ENCODE measurements at regions not wholly inside any gene's neighbourhood (a gene's known extent, or its start where the extent isn't known, plus 50 kb on each side); places are given as distances from the start of the nearest gene placed in this dataset.

DNA sequence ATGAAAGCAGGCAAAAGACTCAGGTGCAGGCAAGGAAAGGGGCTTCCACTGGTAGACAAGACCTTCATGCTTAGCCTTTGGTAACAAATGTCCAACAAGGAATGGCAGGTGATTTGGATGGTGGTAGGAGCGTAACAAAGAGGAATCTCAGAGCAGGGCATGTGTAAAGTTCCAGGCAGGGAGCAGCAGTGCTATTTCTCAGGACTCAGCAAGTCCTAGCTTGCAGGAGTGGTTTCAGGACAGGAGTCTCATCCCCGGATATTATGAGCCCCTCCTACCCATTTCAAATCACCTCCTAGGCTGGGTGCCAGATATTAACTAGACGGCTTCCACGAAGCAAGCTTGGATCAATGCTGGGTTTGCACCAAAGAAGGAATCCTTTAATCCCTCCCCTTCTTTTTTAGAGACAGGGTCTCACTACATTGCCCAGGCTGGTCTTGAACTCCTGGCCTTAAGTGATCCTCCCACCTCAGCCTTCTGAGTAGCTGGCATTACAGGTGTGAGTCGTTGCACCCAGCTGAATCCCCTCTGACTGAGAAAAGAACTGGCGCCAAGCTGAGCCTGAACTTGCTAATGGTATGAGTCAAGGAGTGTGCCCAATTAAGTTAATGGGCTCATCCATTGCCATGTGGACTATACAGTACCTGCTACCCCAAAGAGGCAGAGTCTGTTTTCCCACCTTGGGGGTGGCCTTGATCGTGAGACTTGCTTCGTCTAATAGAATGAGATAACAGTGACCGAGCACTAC lies 190.3 kb downstream of the ARL4C start:
- H3K27ac Mint-ChIP-seq = peak overlapping the region; percentile 9
- no peaks in the 10 kb centered on the region for H3K27me3 Mint-ChIP-seq (ENCODE audit: low read depth)
- no peak overlapping the region for H3K4me3 Mint-ChIP-seq
- peaks cover 6% of the 10 kb centered on the region for H3K9me3 Mint-ChIP-seq
- peaks cover 9% of the 10 kb centered on the region for H3K36me3 Mint-ChIP-seq (ENCODE audit: low read depth)
- H3K4me1 Mint-ChIP-seq (ENCODE audit: low read depth) = peaks cover 55% of the 10 kb centered on the region

DNA sequence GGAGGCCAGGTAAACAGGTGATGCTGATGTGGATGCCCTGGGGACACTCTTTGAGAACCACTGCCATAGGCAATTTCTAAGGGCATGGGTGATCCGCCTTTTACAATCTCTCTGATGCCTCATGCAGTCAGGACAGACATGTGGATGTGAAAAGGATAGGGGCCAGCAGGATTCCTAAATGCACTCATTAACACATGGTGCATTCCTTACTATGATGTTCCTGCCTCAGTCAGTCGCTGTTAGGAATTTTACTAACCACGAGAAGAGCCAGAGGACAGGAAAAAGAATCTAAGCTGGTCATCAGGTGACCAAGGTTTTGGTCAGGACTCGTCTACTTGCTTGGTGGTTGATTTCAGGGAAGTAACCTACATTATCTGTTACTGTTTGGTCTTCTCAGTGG lies 191.0 kb downstream of the ARL4C start:
- H3K36me3 Mint-ChIP-seq (ENCODE audit: low read depth) = peaks cover 12% of the 10 kb centered on the region
- no peaks in the 10 kb centered on the region for H3K27me3 Mint-ChIP-seq (ENCODE audit: low read depth)
- peaks cover 6% of the 10 kb centered on the region for H3K9me3 Mint-ChIP-seq
- no peak overlapping the region for H3K4me3 Mint-ChIP-seq
- H3K4me1 Mint-ChIP-seq (ENCODE audit: low read depth) = peaks cover 63% of the 10 kb centered on the region
- H3K27ac Mint-ChIP-seq = peak overlapping the region; percentile 1

DNA sequence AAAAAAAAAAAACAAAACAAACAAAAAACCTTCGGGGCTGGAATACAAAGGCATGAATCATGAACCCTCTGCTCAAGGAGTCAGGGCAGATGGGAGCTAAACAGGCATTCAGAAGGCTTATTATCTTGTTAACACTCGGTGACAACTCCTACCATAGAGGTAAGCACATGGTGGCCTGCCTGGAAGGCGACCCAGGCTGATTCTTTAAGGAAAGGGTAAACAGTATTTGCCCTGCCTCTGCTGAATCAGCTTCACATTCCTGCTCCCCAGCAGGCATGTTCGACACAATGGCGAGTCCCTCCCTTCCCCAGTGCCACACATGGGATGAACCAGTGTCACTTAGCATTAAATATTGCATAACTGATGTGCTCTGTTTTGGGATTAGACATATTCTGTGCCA lies 191.9 kb downstream of the ARL4C start:
- Mint-ChIP-seq H3K4me1 (ENCODE audit: low read depth) (peaks cover 64% of the 10 kb centered on the region), H3K9me3 (peaks cover 6% of the 10 kb centered on the region), H3K27me3 (ENCODE audit: low read depth) (no peaks in the 10 kb centered on the region), H3K4me3 (no peak overlapping the region), H3K36me3 (ENCODE audit: low read depth) (peaks cover 12% of the 10 kb centered on the region), H3K27ac (no peak overlapping the region)

DNA sequence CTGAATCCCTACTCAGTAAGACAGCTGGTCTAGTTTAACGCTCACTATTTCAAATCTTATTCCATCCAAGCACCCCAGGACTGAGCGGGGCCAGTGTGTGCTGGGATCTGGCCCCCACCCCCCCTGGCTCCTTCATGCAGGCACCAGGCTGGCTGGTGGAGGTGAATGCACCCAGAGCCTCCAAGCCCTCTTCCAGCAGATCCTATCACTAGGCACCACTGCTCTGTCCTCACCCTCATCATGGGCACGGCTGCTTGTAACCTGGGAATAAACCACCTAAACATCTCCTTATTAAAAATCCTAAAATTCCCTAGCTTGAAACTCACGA lies 194.3 kb downstream of the ARL4C start:
- Mint-ChIP-seq H3K36me3 (ENCODE audit: low read depth) (peaks cover 16% of the 10 kb centered on the region), H3K9me3 (peaks cover 6% of the 10 kb centered on the region), H3K4me3 (no peak overlapping the region), H3K4me1 (ENCODE audit: low read depth) (peaks cover 53% of the 10 kb centered on the region), H3K27me3 (ENCODE audit: low read depth) (no peaks in the 10 kb centered on the region), H3K27ac (no peak overlapping the region)

DNA sequence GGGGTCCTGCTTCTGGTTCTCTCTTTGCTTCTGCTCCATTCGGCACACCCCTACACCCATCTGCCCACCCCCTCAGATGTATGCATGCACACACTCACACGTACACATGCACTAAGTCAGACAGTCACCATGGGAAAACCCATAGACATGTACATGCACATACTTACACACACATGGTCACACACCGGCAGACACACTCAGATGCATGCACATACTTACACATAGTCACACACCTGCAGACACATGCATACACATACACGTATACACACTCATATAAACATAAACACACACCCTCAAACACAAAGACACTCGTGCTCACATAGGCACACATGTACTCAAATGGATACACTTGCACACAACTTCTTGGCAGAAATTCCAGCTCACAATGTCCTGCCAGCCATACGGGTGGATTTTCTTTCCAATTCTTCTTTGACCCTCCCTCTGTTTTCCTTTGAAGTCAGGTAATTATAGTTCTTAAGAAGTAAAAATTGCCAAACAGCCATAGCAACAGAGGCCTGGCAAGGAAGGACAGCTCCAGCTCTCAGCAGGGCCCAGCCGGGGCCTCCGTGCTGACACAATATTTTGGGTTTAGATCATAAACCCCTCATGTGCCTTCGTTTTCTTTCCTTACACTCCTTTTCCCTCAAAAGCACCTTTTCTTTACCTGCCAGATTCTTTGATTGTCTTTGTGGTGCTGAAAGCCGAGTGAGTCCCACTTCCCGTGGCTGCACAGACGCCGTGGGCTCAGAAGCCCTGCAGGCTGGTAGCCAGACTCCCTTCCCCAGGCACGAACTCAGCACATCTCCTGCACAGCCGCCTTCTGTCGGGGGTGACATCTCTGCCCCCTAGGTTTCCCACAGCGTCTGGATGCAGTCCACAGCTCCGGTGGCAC lies 195.7 kb downstream of the ARL4C start:
- Mint-ChIP-seq H3K9me3 (no peaks in the 10 kb centered on the region), H3K4me3 (peak overlapping the region; percentile 4), H3K27ac (peak overlapping the region; percentile 68), H3K4me1 (ENCODE audit: low read depth) (peaks cover 58% of the 10 kb centered on the region), H3K36me3 (ENCODE audit: low read depth) (peaks cover 12% of the 10 kb centered on the region), H3K27me3 (ENCODE audit: low read depth) (no peaks in the 10 kb centered on the region)

DNA sequence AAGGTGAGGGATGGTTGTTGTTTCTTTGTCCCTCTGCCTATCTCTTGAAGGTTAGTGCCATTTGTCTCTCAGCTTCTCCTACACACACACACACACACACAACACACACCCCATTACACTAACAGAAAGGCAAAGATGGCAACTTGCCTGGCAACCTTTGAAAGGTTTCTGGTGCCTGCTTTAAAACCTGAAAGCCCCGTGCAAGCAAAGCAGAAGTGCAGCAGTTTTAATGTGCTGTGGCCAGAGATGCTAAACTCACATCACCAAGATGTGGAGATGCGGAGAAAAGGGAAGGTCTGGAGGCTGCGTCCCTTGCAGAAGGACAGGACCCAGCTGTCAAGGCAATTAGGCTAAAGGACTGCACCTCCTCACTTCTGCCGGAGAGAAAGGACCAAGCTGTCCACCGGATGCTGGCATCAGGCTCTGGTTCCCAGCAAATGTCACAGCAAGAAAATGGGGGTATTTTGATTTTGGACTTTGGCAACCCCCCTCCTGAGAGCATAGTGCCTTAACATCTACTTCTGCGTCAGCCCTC lies 196.4 kb downstream of the ARL4C start:
- Mint-ChIP-seq H3K4me3 (no peak overlapping the region), H3K27me3 (ENCODE audit: low read depth) (no peaks in the 10 kb centered on the region), H3K9me3 (no peaks in the 10 kb centered on the region), H3K27ac (peak overlapping the region; percentile 28), H3K36me3 (ENCODE audit: low read depth) (peaks cover 13% of the 10 kb centered on the region), H3K4me1 (ENCODE audit: low read depth) (peaks cover 57% of the 10 kb centered on the region)

DNA sequence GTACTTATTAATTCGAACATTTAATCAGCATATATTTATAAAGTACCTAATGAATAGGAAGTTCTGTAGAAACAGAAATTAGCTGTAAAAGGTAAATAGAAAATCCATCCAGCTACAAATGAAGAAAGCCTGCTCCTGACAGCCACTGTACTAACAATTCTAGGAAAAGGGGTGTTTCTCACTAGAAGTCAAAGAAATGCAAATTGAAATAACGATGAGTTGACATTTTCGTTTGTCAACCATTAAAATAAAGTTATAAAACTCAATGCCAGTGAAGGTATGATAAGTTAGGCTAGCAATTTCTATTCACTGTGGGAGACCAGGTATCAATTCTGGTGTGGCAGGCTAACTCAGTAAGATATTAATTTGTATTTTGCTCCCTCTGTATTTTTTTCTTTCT lies 198.0 kb downstream of the ARL4C start:
- Mint-ChIP-seq H3K27ac (peak overlapping the region; percentile 87), H3K4me3 (no peak overlapping the region), H3K36me3 (ENCODE audit: low read depth) (peaks cover 11% of the 10 kb centered on the region), H3K9me3 (no peaks in the 10 kb centered on the region), H3K4me1 (ENCODE audit: low read depth) (peaks cover 60% of the 10 kb centered on the region), H3K27me3 (ENCODE audit: low read depth) (no peaks in the 10 kb centered on the region)

DNA sequence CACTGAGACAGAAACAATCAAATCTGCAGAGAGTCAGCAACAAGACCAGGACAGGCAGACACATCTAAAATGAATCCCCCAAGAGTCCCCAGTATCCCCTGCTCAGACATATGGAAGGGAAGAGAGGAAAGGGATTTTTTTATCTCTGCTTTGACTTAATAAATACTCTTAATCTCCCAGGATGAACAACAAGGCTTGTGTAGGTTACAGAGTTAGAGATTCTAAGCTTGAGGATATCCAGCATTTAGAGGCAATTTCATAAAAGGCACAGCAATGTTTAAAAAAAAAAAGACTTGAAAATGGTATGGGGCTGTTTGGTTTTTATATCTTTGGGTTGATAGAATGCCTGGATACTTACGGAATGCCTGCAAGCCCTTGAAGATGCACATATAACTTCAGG lies 199.9 kb downstream of the ARL4C start:
- Mint-ChIP-seq H3K27ac (peak overlapping the region; percentile 28), H3K4me3 (no peak overlapping the region), H3K9me3 (no peaks in the 10 kb centered on the region)

DNA sequence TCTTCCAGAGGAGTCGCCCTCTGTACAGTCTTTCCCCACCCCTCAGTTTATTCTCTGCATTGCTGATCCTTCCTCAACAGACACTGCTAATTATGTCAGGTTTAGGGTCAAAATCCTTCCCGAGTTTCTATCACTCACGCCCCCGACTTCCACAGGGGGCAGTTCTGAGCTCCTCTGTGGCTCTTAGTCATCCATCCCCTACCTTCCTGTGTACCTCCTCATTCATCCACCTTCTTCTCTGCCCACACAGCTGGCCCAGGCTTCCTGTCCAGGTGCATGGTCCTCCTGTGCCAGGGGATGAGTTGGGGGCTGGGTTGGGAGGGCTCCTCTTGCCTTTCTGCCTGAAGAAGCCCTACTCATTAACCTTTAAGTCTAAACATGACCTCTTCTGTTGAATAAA lies 202.9 kb downstream of the ARL4C start:
- peak overlapping the region; percentile 99 for H3K27ac Mint-ChIP-seq
- H3K4me1 Mint-ChIP-seq (ENCODE audit: low read depth) = peaks cover 78% of the 10 kb centered on the region
- H3K36me3 Mint-ChIP-seq (ENCODE audit: low read depth) = peaks cover 12% of the 10 kb centered on the region
- peak overlapping the region; percentile 59 for H3K4me3 Mint-ChIP-seq
- H3K9me3 Mint-ChIP-seq = no peaks in the 10 kb centered on the region
- no peaks in the 10 kb centered on the region for H3K27me3 Mint-ChIP-seq (ENCODE audit: low read depth)

More for the DNA sequence above, 199.9 kb downstream of the ARL4C start:
- H3K36me3 Mint-ChIP-seq (ENCODE audit: low read depth) = peaks cover 11% of the 10 kb centered on the region
- no peaks in the 10 kb centered on the region for H3K27me3 Mint-ChIP-seq (ENCODE audit: low read depth)
- H3K4me1 Mint-ChIP-seq (ENCODE audit: low read depth) = peaks cover 71% of the 10 kb centered on the region

DNA sequence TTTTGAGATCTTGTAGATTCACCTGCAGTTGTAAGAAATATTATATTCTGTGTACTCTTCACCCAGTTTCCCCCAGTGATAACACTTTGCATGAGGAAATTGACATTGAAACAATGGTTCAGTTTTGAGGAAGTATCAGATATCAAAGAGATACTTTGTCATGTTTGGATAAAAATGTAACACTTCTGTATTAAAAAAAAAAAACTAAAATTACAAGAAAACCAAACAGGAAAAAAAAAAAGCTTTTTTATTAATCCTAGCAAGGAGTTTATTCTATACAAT lies 204.0 kb downstream of the ARL4C start:
- Mint-ChIP-seq H3K27me3 (ENCODE audit: low read depth) (no peaks in the 10 kb centered on the region), H3K9me3 (no peaks in the 10 kb centered on the region), H3K36me3 (ENCODE audit: low read depth) (peaks cover 10% of the 10 kb centered on the region), H3K4me1 (ENCODE audit: low read depth) (peaks cover 79% of the 10 kb centered on the region), H3K27ac (peak overlapping the region; percentile 99), H3K4me3 (peak overlapping the region; percentile 78)

DNA sequence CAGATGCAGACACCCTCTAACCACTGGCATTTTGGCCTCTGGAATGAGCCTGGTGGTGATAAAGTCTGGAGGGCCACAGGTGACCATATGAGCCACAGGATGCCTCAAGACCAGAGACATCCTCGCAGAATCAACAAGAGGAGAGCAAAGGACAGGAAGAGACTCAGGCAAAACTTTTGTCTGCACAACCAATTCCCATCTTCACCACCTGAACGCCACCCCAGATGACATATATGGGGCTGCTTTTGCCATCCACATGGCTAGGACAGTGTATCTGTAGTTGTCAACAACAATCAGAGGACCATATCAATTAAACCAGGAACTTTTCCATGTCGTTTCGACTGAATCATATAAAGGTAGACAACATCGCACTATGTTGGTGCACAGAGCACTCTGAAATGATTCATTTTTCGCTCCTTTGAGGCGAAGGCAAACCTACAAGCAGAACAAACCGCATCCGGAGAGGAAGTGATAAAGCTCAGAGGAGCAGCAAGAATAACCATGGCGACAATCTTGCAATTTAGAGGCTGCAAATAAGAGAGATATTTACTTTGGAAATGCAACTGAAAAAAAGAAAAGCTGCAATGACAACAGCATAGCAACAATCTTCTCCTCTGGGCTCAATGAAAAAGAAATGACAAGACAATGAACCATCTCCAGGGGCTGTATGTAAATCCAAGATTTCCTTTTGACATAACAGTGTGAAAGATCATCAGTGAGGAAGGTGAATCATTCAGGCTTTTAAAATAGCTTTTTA lies 204.5 kb downstream of the ARL4C start:
- Mint-ChIP-seq H3K27me3 (ENCODE audit: low read depth) (no peaks in the 10 kb centered on the region), H3K36me3 (ENCODE audit: low read depth) (peaks cover 10% of the 10 kb centered on the region), H3K4me3 (peak overlapping the region; percentile 78), H3K4me1 (ENCODE audit: low read depth) (peaks cover 82% of the 10 kb centered on the region), H3K9me3 (no peaks in the 10 kb centered on the region), H3K27ac (peak overlapping the region; percentile 99)

DNA sequence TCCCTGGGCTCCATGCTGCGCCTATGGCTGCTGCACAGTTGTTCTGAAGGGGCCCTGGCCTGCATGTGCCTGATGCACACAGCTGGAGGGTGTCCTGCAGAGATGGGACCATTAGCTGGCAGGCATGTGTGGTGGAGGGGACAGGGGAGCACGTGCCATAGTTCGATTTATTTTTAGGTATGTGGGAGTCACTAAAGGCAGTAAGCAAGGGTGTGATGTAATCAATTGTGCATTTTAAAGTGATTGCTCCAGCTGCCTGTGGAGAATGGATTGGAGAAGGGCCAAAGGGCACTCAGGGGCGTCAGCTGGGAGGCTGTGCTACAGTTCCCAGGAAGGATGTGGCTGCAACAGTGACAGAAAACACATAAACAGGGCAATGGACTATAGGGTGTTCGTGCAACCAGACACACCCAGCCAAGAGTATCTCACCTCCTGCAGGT lies 205.1 kb downstream of the ARL4C start:
- H3K36me3 Mint-ChIP-seq (ENCODE audit: low read depth) = peaks cover 10% of the 10 kb centered on the region
- peak overlapping the region; percentile 99 for H3K27ac Mint-ChIP-seq
- peak overlapping the region; percentile 78 for H3K4me3 Mint-ChIP-seq
- H3K9me3 Mint-ChIP-seq = no peaks in the 10 kb centered on the region
- peaks cover 80% of the 10 kb centered on the region for H3K4me1 Mint-ChIP-seq (ENCODE audit: low read depth)
- no peaks in the 10 kb centered on the region for H3K27me3 Mint-ChIP-seq (ENCODE audit: low read depth)

DNA sequence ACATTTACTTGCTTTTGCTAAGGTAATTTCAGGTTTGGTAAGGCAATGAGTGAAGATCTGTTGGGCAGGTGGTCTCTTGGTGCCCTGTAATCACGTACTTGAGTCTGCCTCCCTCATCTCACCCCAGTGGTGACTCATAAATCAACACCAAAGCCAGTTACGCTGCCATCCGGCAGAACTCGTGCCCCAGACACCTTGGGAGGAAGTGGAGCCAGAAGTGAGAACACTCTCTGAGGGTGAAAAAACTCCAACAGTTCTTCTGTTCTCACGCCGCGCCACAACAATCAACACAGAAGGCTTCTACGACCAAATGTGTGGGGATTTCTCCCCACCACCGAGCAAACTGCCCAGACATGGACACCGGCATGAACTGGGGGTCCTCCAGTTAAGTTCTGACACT lies 206.2 kb downstream of the ARL4C start:
- Mint-ChIP-seq H3K36me3 (ENCODE audit: low read depth) (peaks cover 9% of the 10 kb centered on the region), H3K27me3 (ENCODE audit: low read depth) (no peaks in the 10 kb centered on the region), H3K4me1 (ENCODE audit: low read depth) (peaks cover 75% of the 10 kb centered on the region), H3K4me3 (peak overlapping the region; percentile 78), H3K27ac (peak overlapping the region; percentile 99), H3K9me3 (no peaks in the 10 kb centered on the region)

DNA sequence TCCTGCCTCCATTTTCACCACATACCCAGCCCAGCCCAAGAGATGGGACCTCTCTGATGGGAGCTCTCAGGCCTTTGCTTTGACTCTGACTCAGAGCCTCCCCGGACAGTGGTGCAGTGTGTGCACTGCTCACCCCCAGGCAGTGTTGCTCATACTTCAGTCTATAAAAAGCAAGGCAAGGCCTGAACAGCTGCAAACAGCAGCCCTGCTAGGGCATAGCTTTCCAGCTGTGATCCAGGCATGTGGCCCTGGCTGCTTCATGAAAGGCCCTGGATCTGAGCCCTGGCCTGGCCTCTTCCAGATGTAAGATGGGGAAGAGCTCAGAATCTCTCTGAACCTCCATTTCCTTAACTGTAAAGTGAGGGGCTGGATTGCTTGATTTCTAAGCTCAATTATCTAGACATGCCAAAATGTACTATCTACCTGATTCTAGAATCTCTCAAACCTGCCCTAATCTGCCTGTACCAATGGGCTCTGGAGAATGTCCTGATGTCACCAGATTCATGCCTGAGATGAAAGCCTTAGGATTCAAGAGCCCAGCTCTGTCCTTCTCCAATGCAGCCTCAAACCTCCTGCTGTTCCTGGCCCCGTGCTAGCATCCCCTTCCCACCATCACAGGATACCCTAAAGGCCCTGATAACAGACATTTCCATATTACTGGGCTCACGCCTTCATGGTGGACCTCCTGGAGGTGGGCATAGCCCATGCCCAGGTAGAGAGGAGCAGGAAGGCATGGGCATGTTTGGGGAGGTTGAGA lies 206.9 kb downstream of the ARL4C start:
- H3K4me1 Mint-ChIP-seq (ENCODE audit: low read depth) = peaks cover 75% of the 10 kb centered on the region
- no peaks in the 10 kb centered on the region for H3K27me3 Mint-ChIP-seq (ENCODE audit: low read depth)
- no peaks in the 10 kb centered on the region for H3K9me3 Mint-ChIP-seq
- peak overlapping the region; percentile 78 for H3K4me3 Mint-ChIP-seq
- peak overlapping the region; percentile 99 for H3K27ac Mint-ChIP-seq
- H3K36me3 Mint-ChIP-seq (ENCODE audit: low read depth) = peaks cover 10% of the 10 kb centered on the region

Data from T-helper 1 cell treated with Interleukin-12 subunit alpha and Interleukin-12 subunit beta and Interleukin-4 antibody, amounts not matched to agents 30 μg/mL and 1 μg/mL, for 36 hours (primary cell).